ENCODE measurements at regions not wholly inside any gene's neighbourhood (a gene's known extent, or its start where the extent isn't known, plus 50 kb on each side); places are given as distances from the start of the nearest gene placed in this dataset.
A peak's percentile ranks its signal among the peaks of the same experiment; 100 is the strongest.

DNA sequence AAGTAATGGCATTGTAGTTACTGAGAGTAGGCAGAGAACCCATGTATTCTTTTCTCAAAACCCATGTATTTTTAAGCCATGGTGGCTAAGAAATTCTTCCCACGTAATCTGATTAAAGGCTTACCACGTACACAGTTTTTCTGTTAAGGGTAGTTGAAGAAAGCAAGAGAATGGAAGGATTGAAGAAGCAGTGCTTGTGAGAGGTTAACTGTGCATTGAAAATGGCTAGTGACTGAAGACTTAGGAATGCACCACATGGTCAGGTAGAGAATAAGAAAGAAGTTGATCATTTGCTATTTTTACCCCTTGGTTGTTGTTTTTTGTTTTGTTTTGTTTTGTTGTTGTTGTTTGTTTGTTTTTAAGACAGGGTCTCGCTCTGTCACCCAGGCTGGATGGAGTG is 178.9 kb upstream of the SNX7 start:
- no peak for DNase-seq (ENCODE audit: low read depth, low spot score)

DNA sequence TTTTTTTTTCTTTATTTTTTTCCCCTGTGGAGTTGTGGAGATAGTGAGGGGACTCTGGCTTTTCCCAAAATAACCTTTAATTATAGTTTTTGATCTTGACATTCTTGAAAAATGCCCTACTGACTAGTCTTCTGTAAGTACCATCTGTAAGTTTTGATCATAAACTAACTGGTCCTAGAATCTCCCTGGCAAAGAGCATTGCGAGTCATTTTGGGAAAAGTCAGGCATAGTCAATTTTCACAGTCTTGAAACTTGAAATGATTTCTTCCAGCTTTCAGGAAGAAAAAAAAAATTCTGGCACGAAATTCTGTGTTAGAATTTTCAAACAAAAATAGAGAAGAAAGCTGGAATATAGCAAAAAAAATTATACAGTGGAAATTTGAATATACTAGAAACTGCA is 181.2 kb upstream of the SNX7 start:
- no peak for DNase-seq (ENCODE audit: low read depth, low spot score)

DNA sequence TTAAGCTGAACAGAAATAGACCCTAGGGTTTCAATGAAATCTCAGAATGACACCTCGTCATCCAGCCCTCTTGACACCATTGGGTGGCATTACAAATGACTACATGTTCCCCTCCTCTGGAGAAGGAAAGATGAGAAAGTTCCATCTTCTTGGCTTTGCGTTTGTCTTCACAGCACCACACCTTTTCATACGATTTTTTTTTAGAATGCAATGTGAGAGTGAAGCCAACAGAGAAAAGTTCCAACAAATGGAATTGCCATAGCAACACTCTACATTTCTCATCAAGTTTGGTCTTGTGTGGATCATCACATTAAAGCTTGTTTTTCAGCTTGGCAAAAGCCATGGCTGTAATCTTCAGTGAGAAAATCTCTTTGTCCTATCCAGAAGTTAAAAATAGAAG is 183.4 kb upstream of the SNX7 start:
- DNase-seq (ENCODE audit: low read depth, low spot score), result no peak

DNA sequence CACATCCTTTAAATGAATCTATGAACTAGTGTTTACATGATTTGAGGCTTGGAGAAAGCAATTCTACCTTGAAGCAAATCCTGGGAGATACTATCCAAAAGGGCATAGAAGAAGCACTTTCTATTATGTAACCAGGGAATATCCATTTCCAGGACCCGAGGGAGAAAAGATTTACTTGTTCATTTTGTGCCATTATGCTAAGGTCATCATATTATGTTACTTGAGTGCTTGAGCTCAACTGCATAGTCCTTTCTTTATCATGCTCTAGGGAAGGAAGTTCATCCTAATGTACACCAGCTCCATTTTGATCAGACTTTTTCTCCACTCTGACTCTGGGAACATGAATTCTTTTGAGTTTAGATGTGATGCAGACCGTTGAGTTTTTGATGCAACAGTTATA is 188.6 kb upstream of the SNX7 start:
- no peak for DNase-seq (ENCODE audit: low read depth, low spot score)

DNA sequence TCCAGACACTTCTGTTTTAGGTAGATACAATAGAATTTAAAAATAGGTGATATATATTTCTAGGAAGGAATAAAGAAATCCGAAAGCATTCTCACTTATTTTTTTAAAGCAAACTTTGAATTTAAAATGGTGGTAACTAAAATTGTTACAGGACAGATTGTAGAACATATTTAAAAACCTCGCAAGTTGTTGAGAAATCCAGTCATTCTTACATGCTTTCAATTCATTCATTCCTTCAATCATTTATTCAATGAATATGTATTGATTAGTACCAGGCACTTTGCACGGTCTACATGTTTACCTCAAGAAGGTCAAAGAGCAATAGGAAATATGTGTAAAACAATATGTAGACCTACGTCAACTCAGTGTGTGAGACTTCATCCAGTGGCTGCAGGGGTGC is 189.9 kb upstream of the SNX7 start:
- no peak for DNase-seq (ENCODE audit: low read depth, low spot score)

DNA sequence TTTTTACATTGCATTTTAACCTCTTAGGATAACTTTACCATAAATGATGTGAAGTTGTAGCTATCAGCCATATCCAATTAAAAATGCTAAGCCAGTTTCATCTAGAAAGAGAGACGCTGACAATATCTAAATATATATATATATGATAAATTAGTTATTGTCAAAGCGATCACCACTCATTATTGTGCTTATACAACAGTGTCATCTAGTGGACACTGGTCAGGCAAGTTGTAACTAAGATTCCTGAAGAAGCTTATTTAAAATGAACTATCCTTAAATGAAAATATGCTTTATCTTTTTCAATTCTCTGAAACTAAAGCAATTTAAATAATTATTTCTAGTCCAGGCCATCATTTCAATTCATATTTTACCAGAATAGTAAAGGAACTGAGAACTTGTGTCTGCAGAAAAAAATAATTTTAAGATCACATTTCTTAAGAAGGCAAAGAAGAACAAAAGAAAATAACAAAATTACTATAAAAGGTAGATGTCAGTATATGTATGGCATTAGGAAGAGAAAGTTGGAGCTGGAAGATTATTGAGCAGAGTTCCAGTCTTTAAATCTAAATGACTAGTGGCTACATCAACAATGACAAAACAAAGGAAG is 193.3 kb upstream of the SNX7 start:
- DNase-seq (ENCODE audit: low read depth, low spot score), result peak; percentile 44

DNA sequence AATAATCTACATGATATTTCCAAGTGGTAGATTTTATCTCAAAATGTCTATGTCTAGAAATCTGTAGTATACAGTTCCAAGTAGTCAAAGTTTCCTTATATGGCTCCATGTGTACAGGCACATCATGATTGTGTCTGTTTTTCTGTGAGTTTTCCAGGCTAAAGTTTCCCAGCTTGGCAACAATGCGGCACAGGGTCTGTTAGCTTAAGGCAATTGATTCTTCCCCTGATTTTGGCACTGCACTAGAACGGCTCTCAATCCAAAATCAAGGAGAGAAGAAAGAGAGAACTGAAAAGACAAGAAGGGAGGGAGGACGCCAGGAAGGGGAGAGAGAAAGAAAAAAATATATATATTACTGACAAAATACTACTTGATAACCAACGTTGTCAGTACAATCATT is 193.9 kb upstream of the SNX7 start:
- no peak for DNase-seq (ENCODE audit: low read depth, low spot score)

DNA sequence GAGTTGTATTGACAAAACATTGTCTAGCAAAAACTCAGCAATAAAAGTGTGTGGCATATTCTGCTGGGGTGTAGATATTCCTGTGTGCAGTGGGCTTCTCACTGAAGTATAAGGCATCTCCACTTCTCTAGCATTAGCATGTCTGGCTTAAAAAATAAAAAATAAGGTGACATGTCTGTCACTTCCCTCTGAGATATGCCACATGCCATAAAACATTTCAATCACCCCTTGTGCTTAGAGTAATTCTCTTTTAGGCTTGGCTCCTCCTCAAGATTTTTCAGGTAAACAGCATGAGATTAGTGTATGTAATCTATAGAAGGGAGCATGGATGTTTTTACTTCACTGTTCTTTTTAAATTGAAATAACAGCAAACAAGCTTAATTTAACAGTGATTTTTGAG is 194.4 kb upstream of the SNX7 start:
- DNase-seq (ENCODE audit: low read depth, low spot score), result no peak

DNA sequence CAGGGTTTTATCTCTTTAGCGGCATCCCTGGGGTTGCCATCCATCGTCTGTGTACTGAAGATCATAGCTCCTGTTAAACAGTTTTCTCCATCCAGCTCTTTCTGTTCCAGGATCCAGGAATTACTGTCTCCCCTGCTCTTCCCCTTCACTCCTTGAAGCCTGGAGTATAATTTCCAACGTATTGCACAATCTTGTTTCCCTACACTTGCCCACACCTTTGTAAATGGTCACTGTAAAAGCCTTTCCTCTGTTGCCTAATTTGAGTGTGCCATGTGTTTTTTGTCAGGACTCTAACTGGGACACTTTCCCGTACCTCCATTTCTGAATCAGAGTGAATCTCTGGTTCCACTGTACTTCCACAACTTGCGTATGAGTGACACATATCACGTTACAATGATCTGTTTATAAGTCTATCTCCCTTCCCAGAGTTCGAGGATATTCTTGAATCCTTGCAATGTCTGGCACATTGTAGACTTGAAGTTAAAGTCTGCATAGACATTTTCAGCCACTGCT is 199.6 kb upstream of the SNX7 start:
- DNase-seq (ENCODE audit: low read depth, low spot score), result no peak

DNA sequence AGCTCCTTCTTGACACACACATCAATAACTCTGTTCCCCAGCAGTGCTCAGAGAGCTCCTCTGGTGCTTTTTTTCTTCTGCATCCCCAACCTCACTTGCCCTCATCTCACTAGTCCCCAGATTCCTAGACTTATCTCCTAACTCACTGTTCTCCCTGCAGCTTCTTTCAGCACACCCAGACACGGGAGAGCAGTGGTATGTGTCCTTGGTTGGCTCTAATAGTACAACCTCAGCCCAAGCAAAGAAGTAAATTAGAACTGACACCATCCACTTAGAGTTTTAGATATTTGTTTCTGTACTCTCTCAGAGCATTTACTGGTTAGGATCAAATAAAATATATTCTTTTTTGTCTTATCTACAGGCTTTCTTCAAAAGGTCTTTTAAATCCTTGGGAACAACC is 201.4 kb upstream of the SNX7 start:
- DNase-seq (ENCODE audit: low read depth, low spot score), result no peak

DNA sequence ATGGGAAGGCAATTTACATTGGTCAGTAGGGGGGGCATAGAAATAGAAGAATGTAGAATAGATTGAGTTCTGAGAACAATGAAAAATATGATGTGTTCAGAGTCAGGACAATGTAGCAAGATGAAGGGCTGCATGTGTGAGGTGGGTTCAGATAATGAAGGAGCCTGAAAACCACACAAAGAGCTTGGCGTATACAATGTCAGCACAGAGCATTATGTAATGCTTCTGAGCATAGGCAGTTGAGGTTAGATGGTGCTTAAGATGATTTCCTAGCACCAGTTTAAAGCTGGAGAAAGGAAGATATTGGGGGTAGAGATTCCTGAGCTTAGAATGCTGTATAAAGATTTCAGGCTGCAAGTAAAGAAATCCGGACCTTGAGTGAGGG is 202.0 kb upstream of the SNX7 start:
- DNase-seq (ENCODE audit: low read depth, low spot score), result no peak

DNA sequence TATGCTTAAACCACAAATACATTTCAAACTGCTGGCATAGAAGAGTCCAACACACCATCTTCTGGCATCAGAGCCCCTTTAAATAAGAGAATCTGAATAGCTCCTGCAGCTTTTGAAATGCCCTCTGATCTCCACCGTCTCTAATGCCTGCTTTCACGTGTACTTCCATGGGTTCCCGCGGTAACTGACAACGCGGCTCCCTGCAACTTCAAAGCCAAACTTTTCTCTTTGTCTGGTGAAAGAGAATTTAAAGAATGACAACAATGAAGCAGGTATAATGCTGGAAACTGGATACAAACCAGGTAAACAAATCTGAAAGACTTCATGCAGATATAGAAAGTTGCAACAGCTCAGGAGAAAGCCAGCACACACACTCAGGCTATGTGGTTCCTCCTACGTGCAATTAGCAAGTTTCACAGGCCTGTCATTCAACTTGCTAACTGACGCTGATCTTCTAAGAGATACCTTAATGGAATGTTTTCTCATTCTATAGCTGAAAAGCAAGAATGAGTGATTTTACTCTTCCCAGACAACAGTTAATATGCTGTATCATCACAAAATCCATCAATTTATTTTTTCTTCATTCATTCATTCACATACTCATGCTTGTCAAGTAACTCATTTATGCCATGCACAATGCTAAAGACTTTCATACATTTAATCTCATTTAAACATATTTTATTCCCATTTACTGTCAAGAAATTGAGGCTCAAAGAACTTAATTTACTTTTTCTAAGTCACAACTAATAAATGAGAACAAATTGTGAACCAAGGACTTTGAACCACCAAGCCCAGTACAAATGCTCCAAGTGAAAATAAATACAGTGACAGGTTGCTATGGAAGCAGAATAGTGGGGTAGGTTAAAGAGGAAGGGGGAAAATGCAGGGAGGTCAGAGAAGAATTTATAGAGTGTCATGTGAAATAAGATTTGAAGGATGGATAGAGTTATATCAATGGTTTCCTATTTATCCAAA is 202.7 kb upstream of the SNX7 start:
- no peak for DNase-seq (ENCODE audit: low read depth, low spot score)

DNA sequence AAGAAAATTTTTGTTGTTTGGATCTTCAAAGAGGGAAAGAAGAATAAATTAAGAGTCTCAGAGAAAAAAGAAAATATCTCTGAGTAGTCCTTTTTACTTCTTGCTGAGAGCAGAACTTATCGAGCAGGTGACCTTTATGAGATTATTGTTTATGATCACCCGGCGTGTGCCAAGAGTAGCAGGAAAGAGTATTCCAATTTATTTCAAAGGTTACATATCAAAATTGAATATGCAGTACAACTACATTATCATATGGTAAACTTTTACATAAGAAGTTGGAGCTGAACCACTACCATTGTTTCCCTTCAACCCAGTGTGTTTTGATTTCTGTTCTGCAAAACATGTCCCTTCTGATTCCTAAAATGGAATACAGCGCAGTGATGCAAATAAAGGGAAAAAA is 204.3 kb upstream of the SNX7 start:
- no peak for DNase-seq (ENCODE audit: low read depth, low spot score)

DNA sequence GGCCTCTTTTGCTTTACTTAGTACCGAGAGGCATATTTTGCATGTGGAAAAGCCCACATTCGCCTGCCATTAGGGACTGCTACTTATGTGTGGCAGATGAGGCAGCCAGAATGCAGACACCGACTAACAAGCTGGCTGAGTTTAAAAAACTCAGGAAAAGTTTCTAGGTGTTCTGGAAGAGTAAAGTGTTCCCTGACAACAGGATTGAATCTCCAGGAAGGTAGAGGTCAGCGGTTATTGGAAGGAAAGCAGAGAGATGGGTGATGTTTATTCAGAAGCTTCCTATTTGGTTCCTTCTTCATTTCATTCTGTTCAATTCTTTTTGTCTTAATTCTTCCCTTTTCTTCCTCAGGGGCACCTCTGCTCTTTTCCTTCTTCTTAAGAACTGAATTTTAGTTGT is 206.9 kb upstream of the SNX7 start:
- DNase-seq (ENCODE audit: low read depth, low spot score), result no peak

DNA sequence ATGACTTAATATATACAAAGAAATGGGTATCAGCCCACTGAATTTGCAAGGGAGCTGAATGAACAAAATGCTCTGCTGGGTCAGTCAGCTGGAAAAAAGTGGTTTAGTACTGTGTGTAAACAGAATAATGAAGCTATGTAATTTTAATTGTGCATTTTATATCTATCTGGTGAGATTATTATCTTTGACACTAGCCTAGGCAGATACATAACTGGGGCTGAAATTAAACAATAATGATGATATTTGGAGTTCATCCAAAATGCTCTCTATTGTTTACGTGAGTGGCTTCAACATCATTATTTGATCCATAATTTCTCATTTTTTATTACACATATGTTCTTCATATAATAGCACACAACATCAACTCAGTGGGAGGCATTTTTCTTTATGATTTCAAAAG is 208.5 kb upstream of the SNX7 start:
- no peak for DNase-seq (ENCODE audit: low read depth, low spot score)

DNA sequence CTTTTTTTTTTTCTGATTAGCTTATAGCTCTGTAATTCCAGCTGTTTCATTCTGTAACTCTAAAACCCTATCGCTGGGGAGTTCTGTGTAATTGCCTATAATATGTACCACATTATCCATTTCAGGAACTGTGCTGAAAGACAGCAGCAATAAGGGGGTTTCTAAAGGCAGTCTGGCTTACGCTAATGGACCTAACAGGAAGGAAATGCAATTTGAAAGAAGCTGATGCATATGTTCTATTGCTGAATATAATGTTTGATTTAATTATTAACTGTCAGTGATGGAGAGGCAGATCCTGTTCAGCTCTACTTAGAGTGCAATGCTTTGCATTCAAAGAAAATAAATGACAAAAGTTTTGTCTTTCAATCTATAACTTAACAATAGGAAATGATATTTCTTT is 209.4 kb upstream of the SNX7 start:
- DNase-seq (ENCODE audit: low read depth, low spot score), result no peak

DNA sequence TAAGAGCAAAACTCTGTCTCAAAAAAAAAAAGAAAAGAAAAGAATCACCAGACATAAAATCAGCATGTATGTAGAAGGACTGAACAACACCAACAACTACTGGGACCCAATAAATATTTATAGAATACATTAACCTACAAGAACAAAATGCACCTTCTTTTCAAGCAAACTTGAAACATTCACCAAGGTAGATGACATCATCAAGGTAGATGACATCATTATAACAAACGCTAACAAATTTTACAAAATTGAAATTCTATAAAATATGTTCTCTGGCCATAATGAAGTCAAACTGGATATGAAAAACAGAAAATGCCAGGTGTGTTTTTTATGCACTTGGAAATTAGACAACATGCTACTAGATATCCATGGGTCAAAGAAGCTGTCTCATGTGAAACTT is 220.2 kb upstream of the SNX7 start:
- no peak for DNase-seq (ENCODE audit: low read depth, low spot score)

DNA sequence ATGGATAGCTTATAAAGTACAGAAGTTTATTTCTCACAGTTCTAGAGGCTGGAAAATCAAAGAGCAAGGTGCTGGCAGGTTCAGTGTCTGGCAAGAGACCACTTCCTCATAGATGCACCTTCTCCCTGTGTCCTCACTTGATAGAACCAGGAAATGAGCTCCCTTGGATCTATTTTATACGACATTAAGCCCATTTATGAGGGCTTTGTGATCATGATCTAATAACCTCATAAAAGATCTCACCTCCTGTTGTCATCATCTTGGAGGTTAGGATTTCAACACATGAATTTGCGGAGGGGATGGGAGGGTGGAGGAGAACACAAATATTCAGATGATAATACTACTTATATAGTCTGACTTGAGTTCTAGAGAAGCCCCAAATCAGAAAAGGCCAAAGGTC is 222.1 kb upstream of the SNX7 start:
- DNase-seq (ENCODE audit: low read depth, low spot score), result no peak

DNA sequence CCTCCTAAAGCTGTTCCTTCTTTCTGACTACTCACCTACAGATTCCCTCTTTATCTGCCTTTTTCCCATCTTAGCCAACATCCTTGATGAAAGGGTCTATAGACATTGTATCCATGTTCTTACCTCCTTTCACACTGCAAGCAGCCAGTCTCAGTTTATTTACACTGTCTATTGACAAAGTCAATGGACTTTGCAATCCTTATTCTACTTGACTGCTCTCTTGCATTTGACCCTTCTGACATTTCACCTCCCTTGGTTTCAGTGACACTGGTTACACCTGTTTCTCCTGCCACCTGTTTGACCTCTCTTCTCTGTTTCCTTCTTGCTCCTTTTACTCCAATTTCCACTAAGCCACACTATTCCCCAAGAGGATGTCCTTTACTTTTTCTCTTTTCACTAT is 224.0 kb upstream of the SNX7 start:
- DNase-seq (ENCODE audit: low read depth, low spot score), result no peak

DNA sequence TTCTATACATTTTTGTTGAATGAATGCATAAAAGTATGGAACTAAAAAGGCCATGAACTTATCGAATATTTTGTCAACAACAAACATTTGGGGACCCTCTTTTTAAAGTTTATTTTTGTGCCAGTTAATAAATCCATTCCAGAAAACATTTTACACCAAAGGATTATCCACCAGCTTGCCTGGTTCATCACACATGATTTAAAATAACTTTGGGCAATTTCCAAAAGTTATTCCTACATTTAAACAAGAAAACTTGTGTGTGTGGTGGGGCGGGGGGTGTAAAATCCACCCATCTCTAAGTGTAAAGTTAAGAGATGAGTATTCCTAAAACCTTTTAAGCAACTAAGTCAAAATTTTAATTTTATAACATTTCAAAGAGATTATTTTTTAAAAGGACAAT is 224.5 kb upstream of the SNX7 start:
- no peak for DNase-seq (ENCODE audit: low read depth, low spot score)

DNA sequence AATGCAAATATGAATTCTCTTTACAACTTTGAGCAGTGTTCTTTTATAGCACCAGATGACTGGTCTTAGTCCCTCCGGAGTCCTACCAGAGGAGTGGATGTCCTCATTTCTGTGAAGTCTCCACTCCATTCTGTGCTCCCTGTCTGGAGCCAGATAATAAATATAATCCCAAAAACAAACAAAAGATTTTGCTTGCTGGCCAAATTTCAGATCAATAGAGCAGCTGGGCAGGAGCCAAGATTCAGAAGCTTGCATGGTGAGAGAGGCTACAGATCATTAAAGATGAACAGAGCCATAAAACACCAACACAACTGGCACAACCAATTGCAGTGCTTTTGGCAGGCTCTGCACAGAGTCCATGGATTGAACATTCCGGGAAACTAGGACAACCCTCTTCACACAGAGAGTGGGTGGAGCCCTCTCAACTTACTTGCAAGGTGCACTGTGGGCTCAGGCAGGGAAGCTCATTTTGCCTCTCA is 231.5 kb upstream of the SNX7 start:
- DNase-seq (ENCODE audit: low read depth, low spot score), result no peak

DNA sequence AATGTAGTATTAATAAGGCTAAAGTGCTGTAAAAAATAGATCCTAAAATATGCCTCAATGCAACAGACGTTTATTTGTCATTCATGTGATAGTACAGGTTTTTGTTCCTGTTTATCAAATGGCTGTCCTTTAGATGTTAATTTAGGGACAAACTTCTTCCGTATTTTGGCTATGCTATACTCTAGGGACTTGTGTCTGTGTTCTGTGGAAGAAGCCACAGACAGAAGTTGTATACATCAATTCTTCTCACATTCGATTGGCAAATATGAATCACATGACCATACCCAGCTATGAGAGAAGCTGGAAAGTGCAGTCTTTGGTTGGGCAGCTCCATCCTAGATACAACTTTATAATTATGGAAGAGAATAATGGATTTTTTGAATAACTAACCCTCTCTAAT is 232.7 kb upstream of the SNX7 start:
- no peak for DNase-seq (ENCODE audit: low read depth, low spot score)

DNA sequence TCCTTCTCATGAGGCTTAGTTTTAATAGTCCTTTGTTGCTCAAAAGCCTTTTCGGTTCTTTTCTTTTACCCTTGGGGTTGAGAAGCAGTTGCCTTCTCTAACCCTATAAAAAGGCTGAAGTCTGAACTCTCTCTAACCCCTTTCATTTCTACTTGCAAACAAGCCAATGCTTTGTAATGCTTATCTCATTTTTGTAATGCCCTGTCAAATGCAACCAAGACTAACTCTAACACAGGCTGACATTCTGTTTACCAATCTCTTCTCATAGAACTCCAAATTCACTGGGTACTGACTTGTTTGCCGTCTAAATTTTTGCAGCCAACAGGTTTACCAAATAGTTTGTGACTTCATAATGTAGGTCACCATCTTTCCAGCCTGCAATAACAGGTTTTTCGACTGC is 233.9 kb upstream of the SNX7 start:
- DNase-seq (ENCODE audit: low read depth, low spot score), result no peak

All from smooth muscle cell of the brain vasculature (primary cell).